ENCODE measurements at regions not wholly inside any gene's neighbourhood (a gene's known extent, or its start where the extent isn't known, plus 50 kb on each side); places are given as distances from the start of the nearest gene placed in this dataset.

- no peaks in the 10 kb centered on the region for H3K27me3 Mint-ChIP-seq
- H3K36me3 Mint-ChIP-seq = no peaks in the 10 kb centered on the region
- H3K4me1 Mint-ChIP-seq (ENCODE audit: low read depth) = no peaks in the 10 kb centered on the region
- H3K4me3 Mint-ChIP-seq = no peak overlapping the region
- no peak overlapping the region for H3K27ac Mint-ChIP-seq
- H3K9me3 Mint-ChIP-seq (ENCODE audit: low read depth) = no peaks in the 10 kb centered on the region
These were observed 696.7 kb upstream of the WWC1 start for GRCh38 chr5:167594750-167595149.

DNA sequence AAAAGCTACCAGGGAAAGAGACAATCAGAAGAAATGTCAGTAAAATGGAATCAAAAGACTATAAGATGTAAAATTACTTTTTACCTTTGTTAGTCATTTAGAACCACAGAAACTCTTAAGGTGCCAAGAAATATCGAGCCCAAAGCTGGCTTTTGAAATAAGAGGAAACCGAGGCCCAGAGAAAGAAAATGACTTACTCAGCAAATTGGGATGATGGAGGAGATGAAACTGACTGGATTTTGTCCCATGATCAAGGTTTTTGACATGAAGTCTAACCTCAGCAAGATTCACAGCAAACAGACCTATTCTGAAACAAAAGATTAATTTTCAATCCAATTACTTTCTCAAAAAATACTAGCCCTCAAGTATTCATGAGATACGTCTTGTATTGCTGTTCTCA is 696.2 kb upstream of the WWC1 start:
- Mint-ChIP-seq H3K4me3 (no peak overlapping the region), H3K4me1 (ENCODE audit: low read depth) (no peaks in the 10 kb centered on the region), H3K36me3 (no peaks in the 10 kb centered on the region), H3K9me3 (ENCODE audit: low read depth) (no peaks in the 10 kb centered on the region), H3K27ac (no peak overlapping the region), H3K27me3 (no peaks in the 10 kb centered on the region)

DNA sequence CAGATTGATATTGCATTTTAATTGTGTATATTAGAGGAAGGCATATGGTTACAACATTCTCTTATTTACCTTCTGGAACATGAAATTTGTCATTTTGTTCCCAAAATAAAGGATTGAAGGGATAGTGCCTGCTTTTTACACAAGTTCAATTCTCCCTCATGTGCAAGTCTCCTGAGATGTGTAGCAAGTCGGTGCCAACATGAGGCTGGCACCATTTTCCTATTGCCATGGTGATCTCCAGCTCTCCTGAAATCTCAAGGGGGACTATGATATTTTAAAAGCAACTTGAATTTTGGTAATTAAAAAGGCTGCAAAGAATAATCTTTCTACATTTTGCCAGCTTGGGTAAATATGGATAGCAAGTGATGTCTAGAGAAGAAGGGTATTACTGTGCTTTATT is 693.3 kb upstream of the WWC1 start:
- Mint-ChIP-seq H3K27ac (no peak overlapping the region), H3K27me3 (no peaks in the 10 kb centered on the region), H3K9me3 (ENCODE audit: low read depth) (no peaks in the 10 kb centered on the region), H3K36me3 (no peaks in the 10 kb centered on the region), H3K4me3 (no peak overlapping the region), H3K4me1 (ENCODE audit: low read depth) (no peaks in the 10 kb centered on the region)

- H3K27ac Mint-ChIP-seq = no peak overlapping the region
These were observed 689.4 kb upstream of the WWC1 start for GRCh38 chr5:167602067-167602466.

GRCh38 chr5:167603135-167603534 is 688.3 kb upstream of the WWC1 start:
- Mint-ChIP-seq H3K4me3 (no peak overlapping the region), H3K9me3 (ENCODE audit: low read depth) (no peaks in the 10 kb centered on the region), H3K27me3 (no peaks in the 10 kb centered on the region), H3K4me1 (ENCODE audit: low read depth) (no peaks in the 10 kb centered on the region), H3K27ac (no peak overlapping the region), H3K36me3 (no peaks in the 10 kb centered on the region)

More at GRCh38 chr5:167602067-167602466, 689.4 kb upstream of the WWC1 start:
- Mint-ChIP-seq H3K9me3 (ENCODE audit: low read depth) (no peaks in the 10 kb centered on the region), H3K4me3 (no peak overlapping the region), H3K4me1 (ENCODE audit: low read depth) (no peaks in the 10 kb centered on the region), H3K36me3 (no peaks in the 10 kb centered on the region), H3K27me3 (no peaks in the 10 kb centered on the region)

DNA sequence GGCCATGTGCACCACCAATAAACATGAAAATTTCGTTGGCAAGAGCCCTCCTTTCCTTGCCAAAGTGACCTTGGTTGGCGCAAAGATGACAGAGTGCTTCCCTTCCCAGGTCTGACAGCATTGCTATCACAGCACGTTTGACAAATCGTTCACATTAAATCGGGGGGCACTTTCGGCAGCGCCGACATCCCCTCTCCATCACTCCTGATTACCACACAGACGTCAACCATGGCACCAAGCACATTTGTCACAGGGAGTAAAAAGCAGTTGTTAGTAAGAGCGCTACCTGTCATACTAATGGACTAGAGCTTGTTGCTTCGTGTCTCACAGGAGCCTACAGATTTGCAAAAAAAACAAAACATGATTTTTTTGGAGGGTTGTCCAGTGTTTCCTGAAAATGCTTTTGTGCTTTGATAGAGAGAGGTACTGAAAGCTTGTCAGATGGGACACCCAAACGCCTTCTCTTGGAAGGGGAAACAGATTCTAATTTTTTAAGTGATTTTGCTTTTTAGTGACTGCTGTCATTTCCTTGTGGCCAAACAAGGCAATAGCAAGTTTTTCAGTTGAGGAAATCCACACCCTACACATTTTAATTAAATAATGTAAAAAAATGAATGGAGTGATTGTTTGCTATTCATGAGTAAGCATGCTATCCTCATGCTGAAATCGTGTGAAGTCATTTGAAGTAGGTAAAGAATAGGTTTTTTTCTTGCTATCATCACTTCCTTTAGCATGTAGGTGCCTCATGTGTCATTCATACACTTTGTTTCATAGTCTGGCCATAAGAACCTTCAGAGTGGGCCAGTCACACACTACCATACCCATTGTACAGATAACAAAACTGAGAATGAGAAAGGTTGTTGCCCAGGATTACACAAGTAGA is 682.8 kb upstream of the WWC1 start:
- H3K36me3 Mint-ChIP-seq = no peaks in the 10 kb centered on the region
- no peak overlapping the region for H3K27ac Mint-ChIP-seq
- H3K9me3 Mint-ChIP-seq (ENCODE audit: low read depth) = peaks cover 5% of the 10 kb centered on the region

GRCh38 chr5:167614294-167615021 is 677.0 kb upstream of the WWC1 start:
- Mint-ChIP-seq H3K36me3 (no peaks in the 10 kb centered on the region), H3K9me3 (ENCODE audit: low read depth) (peaks cover 5% of the 10 kb centered on the region), H3K27ac (no peak overlapping the region), H3K27me3 (no peaks in the 10 kb centered on the region), H3K4me3 (no peak overlapping the region), H3K4me1 (ENCODE audit: low read depth) (no peaks in the 10 kb centered on the region)

More for the DNA sequence above, 682.8 kb upstream of the WWC1 start:
- Mint-ChIP-seq H3K4me1 (ENCODE audit: low read depth) (no peaks in the 10 kb centered on the region), H3K4me3 (no peak overlapping the region), H3K27me3 (no peaks in the 10 kb centered on the region)

DNA sequence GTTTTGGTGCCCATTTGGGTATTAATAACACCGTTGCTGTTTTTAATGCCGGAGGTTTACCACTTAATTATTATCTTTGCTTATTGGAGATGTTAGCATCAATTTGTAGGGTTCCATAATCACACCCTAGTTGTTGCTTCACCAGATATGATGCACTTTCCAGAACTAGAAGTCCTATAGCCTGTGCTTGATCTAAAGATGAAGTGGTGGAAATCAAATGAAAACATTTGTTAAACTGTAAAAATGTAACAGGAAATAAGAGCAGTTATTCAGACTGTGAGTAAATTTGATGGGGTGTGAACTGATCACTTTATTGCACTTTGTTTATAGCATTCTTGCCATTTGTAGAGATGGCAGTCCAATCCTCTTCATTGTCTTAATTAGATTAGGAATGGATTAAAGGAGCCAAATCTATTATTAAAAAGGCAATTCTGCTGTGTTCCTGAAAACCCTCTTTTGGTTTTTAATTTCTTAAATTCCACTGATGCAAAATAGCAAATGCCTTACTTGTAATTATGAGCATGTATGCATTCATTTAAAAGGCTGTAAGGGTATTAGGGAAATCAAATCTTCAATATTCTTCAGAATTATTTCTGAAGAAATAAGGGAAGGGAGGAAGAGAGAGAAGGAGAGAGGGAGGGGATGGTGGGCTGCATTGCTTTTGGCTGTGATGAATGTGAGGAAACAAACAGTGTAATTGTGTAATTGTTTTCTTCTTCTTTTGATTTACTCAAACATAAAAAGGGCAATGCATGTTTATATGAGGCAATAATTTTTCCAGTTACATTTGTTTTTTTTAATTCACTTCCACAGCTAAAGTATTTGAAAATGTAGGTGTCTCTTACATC is 675.2 kb upstream of the WWC1 start:
- Mint-ChIP-seq H3K27me3 (no peaks in the 10 kb centered on the region), H3K4me3 (no peak overlapping the region), H3K27ac (no peak overlapping the region), H3K36me3 (no peaks in the 10 kb centered on the region), H3K4me1 (ENCODE audit: low read depth) (no peaks in the 10 kb centered on the region), H3K9me3 (ENCODE audit: low read depth) (peaks cover 5% of the 10 kb centered on the region)

GRCh38 chr5:167623354-167623753 is 668.1 kb upstream of the WWC1 start:
- H3K4me1 Mint-ChIP-seq (ENCODE audit: low read depth) = no peaks in the 10 kb centered on the region
- no peaks in the 10 kb centered on the region for H3K27me3 Mint-ChIP-seq
- H3K4me3 Mint-ChIP-seq = no peak overlapping the region
- no peak overlapping the region for H3K27ac Mint-ChIP-seq
- no peaks in the 10 kb centered on the region for H3K36me3 Mint-ChIP-seq
- peaks cover 9% of the 10 kb centered on the region for H3K9me3 Mint-ChIP-seq (ENCODE audit: low read depth)

DNA sequence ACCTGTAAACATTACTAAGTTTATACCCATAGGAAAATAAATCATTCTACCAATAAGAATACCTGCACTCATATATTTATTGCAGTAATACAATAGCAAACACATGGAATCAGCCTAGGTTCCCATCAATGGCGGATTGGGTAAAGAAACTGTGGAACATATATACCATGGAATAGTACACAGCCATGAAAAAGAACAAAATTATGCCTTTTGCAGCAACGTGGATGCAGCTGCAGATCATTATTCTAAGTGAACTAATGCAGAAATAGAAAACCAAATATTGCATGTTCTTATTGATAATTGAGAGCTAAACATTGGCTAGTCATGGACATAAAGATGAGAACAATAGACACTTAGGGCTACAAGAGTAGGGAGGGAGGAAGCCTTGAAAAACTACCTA is 667.4 kb upstream of the WWC1 start:
- H3K4me1 Mint-ChIP-seq (ENCODE audit: low read depth) = no peaks in the 10 kb centered on the region
- no peaks in the 10 kb centered on the region for H3K36me3 Mint-ChIP-seq
- no peak overlapping the region for H3K4me3 Mint-ChIP-seq
- peaks cover 9% of the 10 kb centered on the region for H3K9me3 Mint-ChIP-seq (ENCODE audit: low read depth)
- no peak overlapping the region for H3K27ac Mint-ChIP-seq
- H3K27me3 Mint-ChIP-seq = no peaks in the 10 kb centered on the region

DNA sequence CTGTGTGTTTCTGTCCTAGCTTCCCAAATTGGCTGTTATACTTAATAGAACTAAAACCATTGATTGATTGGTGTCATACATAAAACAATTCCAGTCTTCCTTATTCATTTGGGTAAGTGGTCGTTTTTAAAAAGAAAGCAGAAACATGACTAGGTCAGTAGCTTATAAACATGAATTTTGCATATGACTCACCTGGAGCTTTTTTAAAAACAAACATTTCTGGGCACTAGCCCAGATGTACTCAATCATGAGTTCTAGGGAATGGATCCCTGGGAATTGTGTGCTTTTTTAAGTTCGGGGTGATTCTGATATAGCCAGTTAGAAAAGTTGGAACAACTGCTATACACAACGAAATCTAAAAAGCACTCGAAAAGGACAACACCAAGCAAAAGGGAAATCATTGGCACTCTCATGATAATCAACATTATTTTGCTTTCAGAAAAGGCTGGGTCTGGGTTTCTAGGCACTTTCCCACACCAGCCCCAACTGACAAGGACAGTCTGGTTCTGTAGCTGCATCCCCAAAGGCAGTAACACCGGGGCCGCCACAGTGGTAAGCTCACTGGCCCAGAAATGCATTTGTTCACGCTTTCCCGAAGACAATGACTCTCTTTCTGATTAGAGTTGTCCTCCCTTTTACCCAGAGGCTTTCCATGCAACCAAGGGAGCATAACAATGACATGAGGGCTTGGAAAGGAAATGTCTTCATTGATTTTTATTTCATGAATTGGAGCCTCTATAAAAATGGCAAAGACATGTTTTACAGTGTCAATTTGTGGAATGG is 664.9 kb upstream of the WWC1 start:
- H3K4me1 Mint-ChIP-seq (ENCODE audit: low read depth) = no peaks in the 10 kb centered on the region
- H3K27ac Mint-ChIP-seq = no peak overlapping the region
- H3K36me3 Mint-ChIP-seq = no peaks in the 10 kb centered on the region
- H3K4me3 Mint-ChIP-seq = no peak overlapping the region
- H3K9me3 Mint-ChIP-seq (ENCODE audit: low read depth) = peaks cover 9% of the 10 kb centered on the region
- no peaks in the 10 kb centered on the region for H3K27me3 Mint-ChIP-seq

GRCh38 chr5:167629634-167630033 is 661.8 kb upstream of the WWC1 start:
- H3K27me3 Mint-ChIP-seq = no peaks in the 10 kb centered on the region
- H3K36me3 Mint-ChIP-seq = no peaks in the 10 kb centered on the region
- H3K4me1 Mint-ChIP-seq (ENCODE audit: low read depth) = no peaks in the 10 kb centered on the region
- H3K27ac Mint-ChIP-seq = no peak overlapping the region
- H3K4me3 Mint-ChIP-seq = no peak overlapping the region
- peaks cover 9% of the 10 kb centered on the region for H3K9me3 Mint-ChIP-seq (ENCODE audit: low read depth)

GRCh38 chr5:167631191-167631590 is 660.3 kb upstream of the WWC1 start:
- Mint-ChIP-seq H3K36me3 (no peaks in the 10 kb centered on the region), H3K27ac (no peak overlapping the region), H3K4me3 (no peak overlapping the region), H3K27me3 (no peaks in the 10 kb centered on the region), H3K9me3 (ENCODE audit: low read depth) (no peaks in the 10 kb centered on the region), H3K4me1 (ENCODE audit: low read depth) (no peaks in the 10 kb centered on the region)

DNA sequence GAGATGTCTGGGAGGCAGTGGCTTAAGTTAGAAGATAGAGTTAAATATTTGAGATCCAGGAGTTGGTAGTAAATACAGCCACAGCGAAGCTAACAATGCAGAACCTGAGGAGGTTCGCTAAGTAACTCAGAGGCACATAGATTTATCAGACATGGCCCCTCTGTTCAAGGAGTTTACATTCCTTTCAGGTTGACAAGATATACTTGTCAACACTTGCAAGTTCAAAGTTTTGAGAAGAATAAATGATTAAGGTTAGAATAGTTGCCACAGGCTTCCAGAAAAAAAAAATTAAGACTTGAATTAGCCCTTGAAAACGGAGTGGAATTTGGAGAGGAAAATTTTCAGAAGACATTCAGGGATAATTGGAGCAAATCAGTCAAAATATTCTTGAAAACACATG is 658.3 kb upstream of the WWC1 start:
- H3K4me3 Mint-ChIP-seq = no peak overlapping the region
- no peaks in the 10 kb centered on the region for H3K36me3 Mint-ChIP-seq
- H3K27ac Mint-ChIP-seq = no peak overlapping the region
- no peaks in the 10 kb centered on the region for H3K4me1 Mint-ChIP-seq (ENCODE audit: low read depth)
- no peaks in the 10 kb centered on the region for H3K27me3 Mint-ChIP-seq
- H3K9me3 Mint-ChIP-seq (ENCODE audit: low read depth) = no peaks in the 10 kb centered on the region
